GM18505 (cell line): ENCODE measurements at regions not wholly inside any gene's neighbourhood (a gene's known extent, or its start where the extent isn't known, plus 50 kb on each side); places are given as distances from the start of the nearest gene placed in this dataset.
"Not testable (repeated sequence)": the region's sequence is repeated elsewhere in the genome, so short reads cannot be mapped to it uniquely, and the experiment has no call there.

Source experiments
- ATAC-seq: cut with Tn5 transposase; IDR thresholded peaks from one replicate; pipeline ENCODE4 v1.9.1; 2021; ENCODE audit not compliant: unreplicated experiment
- POLR2A ChIP-seq: IDR thresholded peaks from 4 replicates; pipeline ENCODE4 v1.6.1; 2011; ENCODE audit warnings: borderline replicate concordance; ENCODE audit not compliant: insufficient read depth, insufficient read length; ENCODE audit errors: extremely low read depth

DNA sequence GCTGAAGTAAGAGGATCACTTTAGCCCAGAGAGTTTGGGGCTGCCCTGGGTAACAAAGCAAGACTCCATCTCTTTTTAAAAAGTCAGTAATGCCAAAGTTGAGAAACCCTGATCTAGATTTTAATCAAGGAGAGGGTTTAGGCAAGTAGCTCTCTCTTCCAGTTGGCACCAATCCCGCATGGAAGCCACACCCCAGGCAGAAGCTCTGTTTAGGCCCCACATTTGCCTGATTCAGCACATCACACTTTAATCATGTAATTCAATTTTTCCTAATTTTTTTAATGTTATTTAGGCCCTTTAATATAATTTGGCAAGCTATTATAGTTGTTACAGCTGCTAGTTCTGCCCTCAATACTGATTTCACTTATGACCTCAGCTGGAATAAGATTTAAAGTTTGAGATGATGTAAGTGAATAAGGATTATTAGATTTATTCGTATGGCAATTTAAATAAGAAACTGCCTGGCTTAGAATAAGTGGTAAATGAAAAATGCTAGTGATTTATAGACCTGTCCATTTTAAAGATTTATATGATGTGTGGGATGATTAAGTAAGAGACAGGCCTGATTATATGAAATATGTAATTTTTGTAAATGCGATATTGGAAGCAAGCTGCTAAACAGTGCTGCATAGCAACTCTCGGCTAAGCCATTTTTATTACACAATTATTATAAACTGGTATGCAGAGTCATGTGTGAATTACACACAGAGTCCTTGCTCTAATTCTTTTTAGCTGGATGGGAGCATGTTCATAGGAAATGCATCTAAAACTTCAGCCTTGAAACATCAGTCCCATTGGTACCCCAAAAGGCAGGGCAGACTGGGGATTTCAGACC is 80.2 kb upstream of the NFE2L3 start:
- ATAC-seq, result no peak
- TF ChIP-seq POLR2A, result no peak

DNA sequence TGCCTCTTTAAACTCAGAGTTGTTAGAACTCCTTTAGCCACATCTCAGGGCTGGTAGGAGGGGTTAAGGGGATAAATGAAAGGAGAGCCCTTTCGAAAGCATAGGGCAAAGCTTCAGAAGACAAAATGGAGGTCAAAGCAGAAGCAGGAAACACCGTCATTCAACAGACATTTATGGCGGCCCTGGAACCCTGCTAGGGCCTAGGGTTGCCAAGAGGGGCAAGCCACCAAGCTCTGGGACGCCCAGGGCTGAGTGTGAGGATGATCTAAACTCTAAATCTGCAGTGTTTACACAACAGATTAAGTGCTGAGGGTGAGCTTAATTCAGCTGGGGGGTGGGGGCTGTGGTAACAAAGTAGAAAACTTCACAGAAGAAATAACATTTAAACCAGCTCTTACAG is 79.0 kb upstream of the NFE2L3 start:
- no peak for TF ChIP-seq POLR2A
- ATAC-seq, result no peak

DNA sequence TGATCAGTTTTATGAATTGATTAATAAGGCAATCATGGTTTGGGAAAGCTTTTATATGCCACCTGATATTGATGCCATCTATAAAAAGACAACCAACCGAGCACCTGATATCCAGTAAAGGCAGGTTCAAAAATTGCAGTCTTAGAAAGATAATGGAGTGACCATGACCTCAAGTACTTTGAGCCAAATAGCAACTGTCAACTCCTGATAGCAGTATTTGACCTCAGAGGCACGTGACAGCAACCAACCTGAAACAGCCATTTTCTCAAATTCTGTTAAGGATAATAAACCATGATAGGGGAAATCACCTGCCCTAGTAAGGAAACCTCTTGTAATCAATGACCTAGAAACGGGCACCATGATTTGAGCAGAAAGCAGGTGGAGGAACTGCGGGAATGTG is 77.1 kb upstream of the NFE2L3 start:
- no peak for TF ChIP-seq POLR2A
- ATAC-seq, result no peak

- no peak for ATAC-seq
- no peak for TF ChIP-seq POLR2A
Measured at GRCh38 chr7:26076691-26077090, 75.3 kb upstream of the NFE2L3 start.

- TF ChIP-seq POLR2A, result no peak
- ATAC-seq, result peak; percentile 97
Measured at GRCh38 chr7:26078437-26079336, 73.3 kb upstream of the NFE2L3 start.

DNA sequence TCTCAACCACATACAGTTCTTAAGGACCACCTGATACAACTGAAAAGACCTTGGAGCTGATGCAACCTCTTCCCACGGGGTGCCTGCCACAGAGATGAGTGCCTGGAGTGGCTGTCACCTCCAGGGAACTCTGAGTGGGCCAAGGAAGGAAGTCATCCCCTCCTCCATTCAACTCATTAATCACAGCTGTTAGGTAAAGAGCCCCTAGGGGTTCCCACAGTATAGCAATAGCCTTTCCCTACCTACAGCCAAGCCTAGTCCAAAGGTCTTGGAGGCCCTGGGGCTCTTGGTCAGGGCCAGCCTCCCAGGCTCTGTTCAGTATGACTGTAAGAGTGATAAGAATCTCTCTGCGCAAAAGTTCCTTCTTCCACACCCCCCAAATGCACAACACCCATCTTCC is 70.4 kb upstream of the NFE2L3 start:
- no peak for TF ChIP-seq POLR2A
- ATAC-seq, result no peak

- no peak for ATAC-seq
- no peak for TF ChIP-seq POLR2A
Measured at GRCh38 chr7:26083113-26083512, 68.9 kb upstream of the NFE2L3 start.

GRCh38 chr7:26084418-26084817 is 67.6 kb upstream of the NFE2L3 start:
- TF ChIP-seq POLR2A, result no peak
- ATAC-seq, result no peak

GRCh38 chr7:26085771-26086170 is 66.2 kb upstream of the NFE2L3 start:
- no peak for ATAC-seq
- no peak for TF ChIP-seq POLR2A

DNA sequence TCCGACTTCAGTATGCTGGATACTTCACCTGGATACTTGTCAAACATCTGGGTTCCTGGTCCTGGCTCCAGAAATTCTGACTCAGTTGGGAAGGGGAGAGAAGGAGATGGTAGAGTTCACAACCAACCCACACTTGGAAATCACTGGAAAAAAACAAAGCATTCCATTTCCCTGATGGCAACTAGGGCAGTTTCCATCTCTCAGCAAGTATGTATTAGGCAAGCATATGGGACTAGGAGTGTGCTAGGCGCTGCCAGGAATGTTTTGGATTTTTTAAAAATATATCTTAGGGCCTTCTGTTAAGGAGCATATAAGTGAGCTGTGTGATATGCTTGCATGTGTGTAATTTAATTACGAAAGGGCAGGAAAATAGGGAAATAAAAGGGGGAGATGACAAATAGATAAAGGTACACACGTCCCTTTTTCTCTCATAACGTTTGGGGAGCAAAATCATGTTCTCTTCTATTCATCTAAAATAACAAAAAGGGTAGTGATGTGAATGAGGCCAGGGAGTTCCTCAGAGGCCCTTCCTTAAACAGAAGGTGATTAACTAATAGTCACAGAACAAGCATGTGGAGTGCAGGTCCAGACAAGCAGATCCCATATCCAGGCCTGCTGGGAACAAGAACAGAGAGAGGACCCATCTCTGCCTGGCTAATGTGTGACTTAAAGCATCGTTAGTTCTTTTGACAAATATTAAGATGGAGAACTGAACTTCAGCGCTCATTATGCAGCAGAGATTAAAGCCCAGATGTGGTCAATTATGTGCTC is 64.5 kb upstream of the NFE2L3 start:
- no peak for TF ChIP-seq POLR2A
- ATAC-seq, result no peak

DNA sequence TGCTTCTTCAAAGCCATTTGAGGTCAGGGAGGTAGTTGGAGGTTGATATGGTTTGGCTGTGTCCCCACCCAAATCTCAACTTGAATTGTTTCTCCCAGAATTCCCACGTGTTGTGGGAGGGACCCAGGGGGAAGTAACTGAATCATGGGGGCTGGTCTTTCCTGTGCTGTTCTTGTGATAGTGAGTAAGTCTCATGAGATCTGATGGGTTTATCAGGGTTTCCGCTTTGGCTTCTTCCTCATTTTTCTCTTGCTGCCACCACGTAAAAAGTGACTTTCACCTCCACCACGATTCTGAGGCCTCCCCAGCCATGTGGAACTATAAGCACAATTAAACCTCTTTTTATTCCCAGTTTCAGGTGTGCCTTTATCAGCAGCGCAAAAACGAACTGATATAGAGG is 62.5 kb upstream of the NFE2L3 start:
- not testable (repeated sequence) for ATAC-seq

DNA sequence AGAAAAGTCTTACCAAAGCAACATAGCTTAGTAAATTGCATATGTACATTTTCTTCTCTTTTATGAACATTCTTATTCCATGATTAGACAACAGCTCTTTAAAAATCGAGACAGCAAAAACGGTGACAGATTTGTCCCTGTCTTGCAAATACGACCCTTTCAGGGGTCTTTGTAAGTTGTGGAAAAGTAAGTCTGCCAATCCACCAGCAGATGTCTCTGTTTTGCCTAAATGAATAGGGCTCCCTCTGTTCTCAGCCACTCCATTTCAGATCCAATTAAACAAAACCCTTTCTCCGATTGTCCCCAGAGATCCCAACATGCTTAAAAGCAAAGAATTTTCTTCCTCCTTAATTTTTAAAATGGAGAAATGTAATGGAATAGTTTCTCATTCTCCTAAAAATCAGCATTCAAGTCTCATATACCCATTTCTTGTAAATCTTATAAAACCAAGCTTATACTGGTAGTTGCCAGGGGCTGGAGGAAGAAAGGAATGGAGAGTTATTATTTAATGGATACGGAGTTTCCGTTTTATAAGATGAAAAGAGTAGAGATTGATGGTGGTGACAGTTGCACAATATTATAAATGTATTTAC is 61.0 kb upstream of the NFE2L3 start:
- ATAC-seq, result peak; percentile 49
- no peak for TF ChIP-seq POLR2A

- no peak for ATAC-seq
- TF ChIP-seq POLR2A, result no peak
Measured at GRCh38 chr7:26091933-26092332, 60.1 kb upstream of the NFE2L3 start.
